ENCODE measurements at regions not wholly inside any gene's neighbourhood (a gene's known extent, or its start where the extent isn't known, plus 50 kb on each side); places are given as distances from the start of the nearest gene placed in this dataset.

DNA sequence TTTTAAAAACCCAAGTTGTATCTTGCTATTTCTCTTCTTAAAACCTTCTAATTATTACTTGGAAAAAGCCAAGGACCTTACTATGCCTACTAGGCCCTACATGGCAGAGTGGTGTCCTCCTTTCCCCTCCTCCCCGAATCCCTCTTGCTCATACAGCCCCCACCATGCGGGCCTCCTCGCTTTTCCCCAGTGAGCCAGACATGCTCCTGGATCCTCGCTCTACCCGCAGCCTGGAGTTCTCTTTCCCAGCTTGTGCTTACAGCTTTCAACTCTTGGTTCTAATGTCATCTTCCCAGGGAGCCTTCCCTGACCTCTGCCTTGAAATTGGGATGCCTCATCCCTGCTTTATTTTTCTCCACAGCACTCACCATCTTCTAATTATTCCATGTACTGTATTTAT lies 111.8 kb upstream of the TLE3 start (continued):
- TF ChIP-seq PCBP1 (IDR thresholded peaks at IDR 0.05; ENCODE audit: low read depth, low read length, poor library complexity, severe bottlenecking) (no peak), KLF10 (CRISPR knock-in tag; IDR thresholded peaks at IDR 0.05) (no peak), NONO (IDR thresholded peaks at IDR 0.05; ENCODE audit: low read depth in 2 of 2, low read length in 1 of 2) (no peak)

DNA sequence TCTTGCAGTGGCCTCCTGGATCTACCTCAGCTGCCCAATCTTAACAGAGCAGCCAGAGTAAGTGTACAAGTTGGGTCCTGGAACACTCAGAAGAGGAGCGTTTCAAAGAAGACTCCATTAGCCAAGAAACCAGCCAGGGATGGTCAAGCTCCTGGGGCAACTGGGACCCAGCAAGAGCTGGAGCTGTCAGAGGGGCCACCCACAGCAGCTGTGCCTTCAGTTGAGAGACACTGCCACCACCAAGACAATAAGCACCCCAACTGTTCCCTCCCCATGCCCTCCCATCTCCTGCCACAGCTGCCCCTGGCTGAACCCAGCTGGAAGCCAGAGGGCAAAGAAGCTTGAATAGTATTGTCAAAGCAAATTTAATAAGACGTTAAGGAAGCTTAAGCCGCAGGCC lies 110.6 kb upstream of the TLE3 start:
- no peak for TF ChIP-seq SRF (CRISPR knock-in tag; IDR thresholded peaks at IDR 0.05)
- no peak for TF ChIP-seq HMG20B (CRISPR knock-in tag; IDR thresholded peaks at IDR 0.05)
- TF ChIP-seq, protein P1, sequence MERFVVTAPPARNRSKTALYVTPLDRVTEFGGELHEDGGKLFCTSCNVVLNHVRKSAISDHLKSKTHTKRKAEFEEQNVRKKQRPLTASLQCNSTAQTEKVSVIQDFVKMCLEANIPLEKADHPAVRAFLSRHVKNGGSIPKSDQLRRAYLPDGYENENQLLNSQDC (CRISPR knock-in tag; IDR thresholded peaks at IDR 0.05): no peak
- TF ChIP-seq ESRRB (CRISPR knock-in tag; IDR thresholded peaks at IDR 0.05; ENCODE audit: borderline replicate concordance): no peak
- TF ChIP-seq PTBP1 (IDR thresholded peaks at IDR 0.05; ENCODE audit: low read depth, low read length): no peak
- TF ChIP-seq ZNF57 (CRISPR knock-in tag; IDR thresholded peaks at IDR 0.05): no peak
- no peak for TF ChIP-seq JUNB (CRISPR knock-in tag; conservative IDR thresholded peaks at IDR 0.05)
- no peak for TF ChIP-seq KAT8 (IDR thresholded peaks at IDR 0.05; ENCODE audit: low read depth)
- TF ChIP-seq, protein P2, sequence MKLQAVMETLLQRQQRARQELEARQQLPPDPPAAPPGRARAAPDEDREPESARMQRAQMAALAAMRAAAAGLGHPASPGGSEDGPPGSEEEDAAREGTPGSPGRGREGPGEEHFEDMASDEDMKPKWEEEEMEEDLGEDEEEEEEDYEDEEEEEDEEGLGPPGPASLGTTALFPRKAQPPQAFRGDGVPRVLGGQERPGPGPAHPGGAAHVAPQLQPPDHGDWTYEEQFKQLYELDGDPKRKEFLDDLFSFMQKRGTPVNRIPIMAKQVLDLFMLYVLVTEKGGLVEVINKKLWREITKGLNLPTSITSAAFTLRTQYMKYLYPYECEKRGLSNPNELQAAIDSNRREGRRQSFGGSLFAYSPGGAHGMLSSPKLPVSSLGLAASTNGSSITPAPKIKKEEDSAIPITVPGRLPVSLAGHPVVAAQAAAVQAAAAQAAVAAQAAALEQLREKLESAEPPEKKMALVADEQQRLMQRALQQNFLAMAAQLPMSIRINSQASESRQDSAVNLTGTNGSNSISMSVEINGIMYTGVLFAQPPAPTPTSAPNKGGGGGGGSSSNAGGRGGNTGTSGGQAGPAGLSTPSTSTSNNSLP (IDR thresholded peaks at IDR 0.05; ENCODE audit: borderline replicate concordance, low read depth, low read length): no peak
- TF ChIP-seq, protein P3, sequence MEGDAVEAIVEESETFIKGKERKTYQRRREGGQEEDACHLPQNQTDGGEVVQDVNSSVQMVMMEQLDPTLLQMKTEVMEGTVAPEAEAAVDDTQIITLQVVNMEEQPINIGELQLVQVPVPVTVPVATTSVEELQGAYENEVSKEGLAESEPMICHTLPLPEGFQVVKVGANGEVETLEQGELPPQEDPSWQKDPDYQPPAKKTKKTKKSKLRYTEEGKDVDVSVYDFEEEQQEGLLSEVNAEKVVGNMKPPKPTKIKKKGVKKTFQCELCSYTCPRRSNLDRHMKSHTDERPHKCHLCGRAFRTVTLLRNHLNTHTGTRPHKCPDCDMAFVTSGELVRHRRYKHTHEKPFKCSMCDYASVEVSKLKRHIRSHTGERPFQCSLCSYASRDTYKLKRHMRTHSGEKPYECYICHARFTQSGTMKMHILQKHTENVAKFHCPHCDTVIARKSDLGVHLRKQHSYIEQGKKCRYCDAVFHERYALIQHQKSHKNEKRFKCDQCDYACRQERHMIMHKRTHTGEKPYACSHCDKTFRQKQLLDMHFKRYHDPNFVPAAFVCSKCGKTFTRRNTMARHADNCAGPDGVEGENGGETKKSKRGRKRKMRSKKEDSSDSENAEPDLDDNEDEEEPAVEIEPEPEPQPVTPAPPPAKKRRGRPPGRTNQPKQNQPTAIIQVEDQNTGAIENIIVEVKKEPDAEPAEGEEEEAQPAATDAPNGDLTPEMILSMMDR (IDR thresholded peaks at IDR 0.05 in 2 of 3, conservative IDR thresholded peaks at IDR 0.05 in 1 of 3; ENCODE audit: insufficient read depth in 2 of 3, low read depth in 1 of 3, low read length in 3 of 3): no peak
- TF ChIP-seq FOXM1 (IDR thresholded peaks at IDR 0.05; ENCODE audit: low read depth): no peak
- no peak for TF ChIP-seq FOXM1 (CRISPR knock-in tag; IDR thresholded peaks at IDR 0.05; ENCODE audit: low read depth)
- Histone ChIP-seq H3K27me3 (ENCODE audit: control insufficient read depth in 2 of 2, insufficient read depth in 2 of 2, low read length in 2 of 2) (peaks cover 5 to 44% of the 10 kb centered on the region in 2 experiments; a peak in 4 of 5 replicates), H3K79me2 (ENCODE audit: control insufficient read depth, insufficient read depth, low read length) (no peaks in the 10 kb centered on the region), H2AFZ (ENCODE audit: low read depth, low read length) (no peak overlapping the region), H3K9me3 (replicated peaks; ENCODE audit: control insufficient read depth, insufficient read depth, low read depth, low read length) (no peaks in the 10 kb centered on the region), H3K9me1 (ENCODE audit: control insufficient read depth, insufficient read depth, low read length) (no peaks in the 10 kb centered on the region), H3K9ac (ENCODE audit: insufficient read depth in 1 of 2, low read depth in 2 of 2, low read length in 2 of 2) (no peak overlapping the region), H3K4me2 (ENCODE audit: insufficient read depth, low read length) (no peak overlapping the region), H3K27ac (ENCODE audit: extremely low read depth, low read depth, low read length) (no peak overlapping the region), H3K36me3 (ENCODE audit: control insufficient read depth, insufficient read depth, low read length) (no peaks in the 10 kb centered on the region), H4K20me1 (replicated peaks; ENCODE audit: control insufficient read depth, insufficient read depth, low read length) (no peaks in the 10 kb centered on the region), H3K4me1 (replicated peaks in 1 of 2; ENCODE audit: control insufficient read depth in 2 of 2, insufficient read depth in 2 of 2, low read length in 2 of 2) (no peaks in the 10 kb centered on the region), H3K4me3 (no peak overlapping the region)
- no TSS peak for BruUV-seq (replicated peaks)
- no peak for DNase-seq (ENCODE audit: extremely low read depth in 1 of 4, low spot score in 3 of 4)
- CTCF ChIA-PET (ENCODE audit: low intra/inter-chr PET ratio): no interaction called here
- WGBS (ENCODE audit: insufficient coverage, low coverage, missing lambda C conversion rate): 3% methylated on average over 3 of the region's 3 CpGs
- intact Hi-C loops (cut with micrococcal nuclease): no loop called here
- in situ Hi-C loops (cut with MboI): no loop called here
- POLR2A ChIA-PET: no interaction called here
- ATAC-seq: no peak
- FAIRE-seq: no peak
